Lower leg skin (tissue), 3 donors: ENCODE measurements at regions not wholly inside any gene's neighbourhood (a gene's known extent, or its start where the extent isn't known, plus 50 kb on each side); places are given as distances from the start of the nearest gene placed in this dataset.

ENCODE experiments used
- CTCF ChIP-seq, 3 donors: fragments of 450-650 bp; IDR thresholded peaks; one replicate each; pipeline ENCODE4 v1.5.1; 2016; ENCODE audit warnings: antibody characterized with exemption in 3 of 3, mild to moderate bottlenecking in 3 of 3, moderate library complexity in 2 of 3
- POLR2A ChIP-seq, 2 donors: fragments of 450-650 bp; IDR thresholded peaks; one replicate each; pipeline ENCODE4 v1.6.1; 2016 to 2017; ENCODE audit warnings: antibody characterized with exemption in 2 of 2, mild to moderate bottlenecking in 1 of 2, moderate library complexity in 1 of 2

DNA sequence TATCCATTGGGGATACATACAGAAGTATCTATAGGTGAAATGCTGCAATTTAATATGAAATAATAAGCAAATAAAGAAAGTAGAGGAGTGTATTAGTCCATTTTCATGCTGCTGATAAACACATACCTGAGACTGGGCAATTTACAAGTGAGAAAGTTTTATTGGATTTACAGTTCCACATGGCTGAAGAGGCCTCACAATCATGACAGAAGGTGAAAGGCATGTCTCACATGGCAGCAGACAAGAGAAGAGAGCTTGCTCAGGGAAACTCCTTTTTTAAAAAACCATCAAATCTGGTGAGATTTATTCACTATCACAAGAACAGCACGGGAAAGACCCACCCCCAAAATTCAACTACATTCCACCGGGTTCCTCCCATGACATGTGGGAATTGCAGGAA lies 82.8 kb upstream of the TRIM24 start:
- no peak for TF ChIP-seq POLR2A (IDR thresholded peaks at IDR 0.05)
- no peak for TF ChIP-seq CTCF (IDR thresholded peaks at IDR 0.05)
